ENCODE measurements at regions not wholly inside any gene's neighbourhood (a gene's known extent, or its start where the extent isn't known, plus 50 kb on each side); places are given as distances from the start of the nearest gene placed in this dataset.

DNA sequence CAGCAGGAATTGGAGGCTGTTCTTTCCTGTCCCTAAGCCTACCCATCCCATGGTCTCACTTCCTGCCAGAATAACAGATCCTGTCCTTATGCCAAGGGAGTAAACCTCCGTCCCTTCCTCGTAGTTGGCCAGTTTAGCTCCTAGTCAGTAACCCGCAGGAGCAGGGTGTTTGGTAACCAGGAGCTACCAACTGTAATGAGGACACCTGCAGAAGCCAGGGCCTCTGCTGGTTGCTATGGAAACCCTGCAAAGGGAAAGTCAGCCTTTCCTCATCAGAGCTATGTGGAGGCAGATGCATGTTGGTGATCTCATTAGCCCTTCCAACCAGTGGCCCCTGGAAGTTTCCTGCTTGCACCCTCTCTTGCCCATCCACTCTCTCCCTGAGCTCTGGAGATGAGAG lies 368.2 kb upstream of the SULF2 start:
- Histone ChIP-seq H3K9me3 (no peaks in the 10 kb centered on the region), H3K36me3 (no peaks in the 10 kb centered on the region), H3K27me3 (no peaks in the 10 kb centered on the region), H3K4me3 (no peak overlapping the region), H3K4me1 (no peaks in the 10 kb centered on the region), H3K27ac (no peak overlapping the region)
- intact Hi-C loops (cut with DNase I; ENCODE audit: low total_unique reads) = no loop called here
- TF ChIP-seq, protein P1, sequence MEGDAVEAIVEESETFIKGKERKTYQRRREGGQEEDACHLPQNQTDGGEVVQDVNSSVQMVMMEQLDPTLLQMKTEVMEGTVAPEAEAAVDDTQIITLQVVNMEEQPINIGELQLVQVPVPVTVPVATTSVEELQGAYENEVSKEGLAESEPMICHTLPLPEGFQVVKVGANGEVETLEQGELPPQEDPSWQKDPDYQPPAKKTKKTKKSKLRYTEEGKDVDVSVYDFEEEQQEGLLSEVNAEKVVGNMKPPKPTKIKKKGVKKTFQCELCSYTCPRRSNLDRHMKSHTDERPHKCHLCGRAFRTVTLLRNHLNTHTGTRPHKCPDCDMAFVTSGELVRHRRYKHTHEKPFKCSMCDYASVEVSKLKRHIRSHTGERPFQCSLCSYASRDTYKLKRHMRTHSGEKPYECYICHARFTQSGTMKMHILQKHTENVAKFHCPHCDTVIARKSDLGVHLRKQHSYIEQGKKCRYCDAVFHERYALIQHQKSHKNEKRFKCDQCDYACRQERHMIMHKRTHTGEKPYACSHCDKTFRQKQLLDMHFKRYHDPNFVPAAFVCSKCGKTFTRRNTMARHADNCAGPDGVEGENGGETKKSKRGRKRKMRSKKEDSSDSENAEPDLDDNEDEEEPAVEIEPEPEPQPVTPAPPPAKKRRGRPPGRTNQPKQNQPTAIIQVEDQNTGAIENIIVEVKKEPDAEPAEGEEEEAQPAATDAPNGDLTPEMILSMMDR (IDR thresholded peaks at IDR 0.05) = no peak
- TF ChIP-seq POLR2A (IDR thresholded peaks at IDR 0.05) = no peak
- no peak for DNase-seq

DNA sequence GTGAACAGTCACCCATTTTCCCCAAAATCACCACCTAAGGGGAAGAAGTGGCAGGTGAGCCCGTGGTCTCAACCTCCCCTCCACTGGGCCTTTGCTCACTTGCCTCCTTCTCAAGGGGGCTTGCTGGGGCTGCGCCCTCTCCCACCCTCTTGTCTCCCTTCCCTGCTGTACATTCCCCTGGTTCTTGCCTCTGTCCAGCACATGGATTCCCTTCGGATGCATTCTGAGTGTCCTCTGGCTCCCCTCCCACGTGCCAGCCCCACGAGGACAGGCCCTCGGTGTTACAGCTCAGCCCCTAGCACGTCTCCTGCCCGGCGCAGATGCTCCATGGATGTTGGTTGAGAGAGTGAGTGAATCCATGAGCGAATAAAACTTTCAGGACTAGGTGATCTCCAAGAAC lies 367.8 kb upstream of the SULF2 start:
- TF ChIP-seq, protein P1 (IDR thresholded peaks at IDR 0.05) = no peak
- Histone ChIP-seq H3K36me3 (no peaks in the 10 kb centered on the region), H3K4me3 (no peak overlapping the region), H3K9me3 (no peaks in the 10 kb centered on the region), H3K4me1 (no peaks in the 10 kb centered on the region), H3K27ac (no peak overlapping the region), H3K27me3 (no peaks in the 10 kb centered on the region)
- no peak for DNase-seq
- intact Hi-C loops (cut with DNase I; ENCODE audit: low total_unique reads) = no loop called here

DNA sequence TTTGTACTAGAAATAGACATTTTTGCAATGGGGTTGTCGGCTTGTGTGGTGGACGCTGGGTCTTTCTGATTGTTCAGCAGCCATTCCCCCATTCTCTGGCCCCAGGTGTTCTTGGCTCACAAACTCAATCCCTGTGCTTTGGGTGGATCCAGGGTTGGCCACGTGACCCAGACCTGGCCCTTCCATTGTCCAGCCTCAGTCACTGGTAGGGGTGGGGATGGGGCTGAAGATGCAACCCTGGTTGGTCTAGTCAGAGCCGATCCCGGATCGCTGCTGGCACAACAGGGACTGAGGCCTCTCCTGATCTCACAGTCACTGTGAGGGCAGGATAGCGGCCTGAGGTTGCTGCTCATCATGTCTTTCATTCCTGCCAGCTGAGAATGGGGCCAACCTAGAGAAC lies 365.3 kb upstream of the SULF2 start:
- no peaks in the 10 kb centered on the region for H3K36me3 ChIP-seq
- intact Hi-C loops (cut with DNase I; ENCODE audit: low total_unique reads) = no loop called here
- no peaks in the 10 kb centered on the region for H3K27me3 ChIP-seq
- TF ChIP-seq POLR2A (IDR thresholded peaks at IDR 0.05) = no peak
- TF ChIP-seq, protein P1 (IDR thresholded peaks at IDR 0.05) = no peak
- H3K27ac ChIP-seq = no peak overlapping the region
- DNase-seq = no peak
- no peak overlapping the region for H3K4me3 ChIP-seq
- H3K9me3 ChIP-seq = no peaks in the 10 kb centered on the region
- no peaks in the 10 kb centered on the region for H3K4me1 ChIP-seq

DNA sequence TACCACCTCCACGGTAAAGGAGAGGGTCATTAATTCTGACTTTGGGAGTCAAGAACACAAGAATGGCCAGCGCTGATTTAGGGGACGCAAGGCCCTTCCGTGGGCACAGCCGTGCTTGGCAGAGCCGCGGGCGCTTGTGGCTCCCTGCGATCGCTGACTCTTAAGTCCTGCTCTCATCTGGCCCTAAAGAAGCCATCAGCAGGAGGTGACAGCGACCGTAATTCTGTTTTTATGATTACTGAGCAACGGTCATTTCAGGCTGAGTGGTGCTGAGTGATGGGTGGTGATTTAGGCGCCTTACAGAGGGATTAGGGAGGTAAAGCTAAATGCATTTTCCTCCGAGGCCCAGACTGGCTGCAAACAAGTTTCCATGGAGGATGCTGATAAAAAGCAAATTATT lies 364.6 kb upstream of the SULF2 start:
- no peak overlapping the region for H3K27ac ChIP-seq
- H3K36me3 ChIP-seq = no peaks in the 10 kb centered on the region
- H3K9me3 ChIP-seq = no peaks in the 10 kb centered on the region
- TF ChIP-seq, protein P1 (IDR thresholded peaks at IDR 0.05) = no peak
- no peak for TF ChIP-seq POLR2A (IDR thresholded peaks at IDR 0.05)
- H3K4me1 ChIP-seq = no peaks in the 10 kb centered on the region
- intact Hi-C loops (cut with DNase I; ENCODE audit: low total_unique reads) = no loop called here
- no peaks in the 10 kb centered on the region for H3K27me3 ChIP-seq
- H3K4me3 ChIP-seq = no peak overlapping the region
- DNase-seq = no peak

DNA sequence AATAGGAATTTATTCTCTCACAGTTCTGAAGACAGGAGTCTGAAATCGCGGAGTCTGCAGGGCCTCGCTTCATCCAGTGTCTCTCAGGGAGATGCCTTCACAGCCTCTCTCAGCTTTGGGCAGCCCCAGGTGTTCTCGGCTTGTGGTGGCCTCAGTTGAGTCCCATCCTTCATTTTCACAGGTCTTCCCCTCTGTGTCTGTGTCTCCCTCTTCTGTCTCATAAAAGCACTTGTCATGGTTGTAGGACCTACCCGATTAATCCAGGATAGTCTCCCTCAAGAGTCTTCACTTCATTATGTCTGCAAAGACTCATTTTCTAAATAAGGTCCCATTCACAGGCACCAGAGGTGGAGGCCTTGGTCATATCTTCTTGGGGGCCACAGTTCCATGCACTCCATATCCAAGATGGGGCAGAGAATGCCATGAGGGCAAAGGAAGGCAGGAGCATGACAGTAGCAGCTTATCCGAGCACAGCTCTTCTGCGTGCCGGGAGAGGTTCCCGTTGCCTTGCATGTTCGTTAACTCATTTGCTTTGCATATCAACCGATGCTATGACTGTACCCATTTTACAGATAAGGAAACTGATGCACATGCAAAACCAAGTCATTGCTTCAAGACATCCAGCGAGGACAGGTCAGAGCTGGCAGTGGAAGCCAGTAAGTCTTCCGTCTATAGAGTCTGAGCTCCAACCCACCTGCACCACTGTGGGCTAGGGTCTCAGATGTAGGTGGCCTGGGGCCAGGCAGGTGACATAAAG lies 363.8 kb upstream of the SULF2 start:
- Histone ChIP-seq H3K27ac (no peak overlapping the region), H3K27me3 (no peaks in the 10 kb centered on the region), H3K36me3 (no peaks in the 10 kb centered on the region), H3K4me3 (no peak overlapping the region), H3K4me1 (no peaks in the 10 kb centered on the region), H3K9me3 (no peaks in the 10 kb centered on the region)
- DNase-seq = no peak
- intact Hi-C loops (cut with DNase I; ENCODE audit: low total_unique reads) = no loop called here
- TF ChIP-seq, protein P1 (IDR thresholded peaks at IDR 0.05) = no peak
- no peak for TF ChIP-seq POLR2A (IDR thresholded peaks at IDR 0.05)
